Nucleus accumbens (tissue), 56 donors: ENCODE measurements at regions not wholly inside any gene's neighbourhood (a gene's known extent, or its start where the extent isn't known, plus 50 kb on each side); places are given as distances from the start of the nearest gene placed in this dataset.
"Not testable (repeated sequence)": the region's sequence is repeated elsewhere in the genome, so short reads cannot be mapped to it uniquely, and the experiment has no call there.

Experiments
- DNase-seq, 56 donors: peaks; one replicate each; lab custom pipeline; 2025; lab: John Stamatoyannopoulos, UW

GRCh38 chr4:152200511-152201333 lies 335.2 kb downstream of the FBXW7 start:
- DNase-seq, result no peak

DNA sequence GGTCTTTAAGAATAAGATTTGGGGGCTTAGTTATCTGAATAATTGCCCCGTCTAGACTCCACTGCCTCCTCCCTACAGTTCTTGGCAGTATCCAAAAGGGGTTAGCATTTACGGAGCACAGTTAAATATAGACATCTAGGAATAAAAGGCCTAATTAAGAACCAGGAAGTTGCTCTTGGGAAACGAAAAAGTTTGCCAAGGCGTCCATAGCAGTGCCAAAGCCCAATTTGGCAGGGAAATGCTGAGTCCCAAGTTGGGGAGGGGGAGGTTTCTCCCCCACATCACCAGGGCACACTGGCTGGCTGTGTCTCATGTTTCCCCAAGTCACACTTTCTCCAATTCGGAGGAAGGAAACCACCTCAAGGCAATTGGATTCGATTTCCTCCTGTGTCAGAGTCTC lies 338.7 kb downstream of the FBXW7 start:
- peak in 33 of 56 donors; percentile 1 to 69 (median 18) for DNase-seq

DNA sequence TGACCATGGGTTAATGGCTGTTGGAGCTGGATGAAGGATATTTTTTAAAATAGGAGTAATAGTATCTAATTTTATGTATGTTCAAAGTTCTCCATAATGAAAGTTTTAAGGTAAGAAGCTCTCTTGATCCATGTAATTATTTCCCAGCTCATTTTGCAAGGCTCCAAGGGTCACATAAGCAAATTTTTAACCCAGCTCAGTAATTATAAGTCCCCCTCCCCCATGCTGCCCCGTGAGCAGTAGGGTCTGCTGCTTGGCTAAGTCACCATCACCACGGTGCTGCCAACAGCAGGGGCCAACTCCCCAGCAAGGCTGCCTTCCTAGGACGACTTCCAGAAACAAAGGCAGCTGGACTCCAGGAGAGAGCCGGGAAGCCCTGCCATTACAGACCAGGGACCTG lies 340.0 kb downstream of the FBXW7 start:
- DNase-seq, result peak in 11 of 56 donors; percentile 2 to 31 (median 4)

DNA sequence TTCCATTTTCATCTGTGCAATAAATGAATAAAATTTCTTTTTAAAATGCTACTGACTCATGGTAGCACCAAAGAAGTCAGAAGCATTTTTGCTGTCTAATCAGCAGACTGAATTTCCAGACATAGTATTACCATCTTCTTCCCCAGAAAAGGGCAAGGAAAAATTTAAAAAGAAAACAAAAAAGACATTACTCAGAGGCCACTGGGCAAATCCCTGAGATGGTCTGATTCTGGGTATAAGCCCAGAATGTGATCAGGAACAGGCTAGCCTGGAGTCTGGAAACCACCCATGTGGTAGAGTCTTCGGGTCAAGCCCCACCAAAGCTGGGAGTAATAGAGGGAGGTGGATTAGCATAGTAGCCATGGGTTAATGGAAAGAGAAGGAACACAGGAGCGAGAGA lies 342.8 kb downstream of the FBXW7 start:
- no peak for DNase-seq

DNA sequence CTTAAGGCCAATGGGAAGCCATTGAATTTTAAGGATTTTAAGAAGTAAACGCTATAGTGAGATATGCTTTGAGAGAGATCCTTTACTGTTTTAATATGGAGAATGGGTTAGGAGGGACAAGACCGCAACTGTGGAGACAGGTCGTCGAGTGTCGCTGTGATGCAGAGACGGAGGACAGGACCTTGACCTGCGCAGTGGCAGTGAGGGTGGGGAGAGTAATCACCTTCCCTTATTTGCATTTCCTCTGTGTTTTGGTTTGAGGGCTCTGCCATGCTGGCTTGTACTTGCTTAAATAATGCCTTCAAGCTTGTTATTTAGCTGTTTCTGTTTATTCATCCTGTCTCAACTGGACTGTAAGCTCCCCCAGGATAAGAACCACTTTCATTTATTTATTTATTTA lies 345.0 kb downstream of the FBXW7 start:
- no peak for DNase-seq

DNA sequence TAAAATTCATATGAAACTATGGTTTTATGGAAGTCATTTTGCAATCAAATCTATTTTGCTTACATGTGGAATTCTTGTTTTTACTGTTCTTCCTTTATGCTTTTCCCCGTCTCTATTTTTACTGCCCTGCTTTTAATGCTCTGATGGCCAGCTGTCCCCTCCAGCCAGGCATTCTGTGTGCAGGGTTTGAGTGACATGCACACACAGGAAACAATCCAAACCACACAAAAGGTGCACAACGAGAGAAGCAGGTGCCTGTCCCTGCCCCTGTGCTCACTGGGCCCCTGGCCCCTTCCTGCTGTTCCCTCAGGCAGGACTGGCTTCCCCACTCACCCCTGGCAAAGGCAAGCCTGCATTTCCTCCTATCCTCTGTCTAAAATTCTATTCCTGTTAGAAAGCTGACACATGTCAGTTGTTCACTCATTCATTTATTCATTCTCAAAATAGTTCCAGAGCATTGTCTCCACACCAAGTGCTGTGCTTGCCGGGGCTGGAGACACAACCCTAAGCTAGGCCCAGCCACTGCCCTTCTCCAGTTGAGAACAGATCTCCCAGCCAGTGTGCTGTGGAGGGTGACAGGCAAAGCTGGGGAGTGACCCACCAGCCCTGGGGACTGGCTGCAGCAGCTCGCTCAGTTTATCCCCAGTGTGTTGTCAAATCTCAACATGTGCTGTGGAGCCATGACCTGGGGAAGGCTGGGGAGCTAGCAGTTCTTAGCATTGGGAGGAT lies 346.3 kb downstream of the FBXW7 start:
- DNase-seq, result no peak

- DNase-seq, result no peak
These were observed 347.1 kb downstream of the FBXW7 start for GRCh38 chr4:152188801-152189200.

GRCh38 chr4:152187693-152188092 lies 348.2 kb downstream of the FBXW7 start:
- DNase-seq, result no peak

DNA sequence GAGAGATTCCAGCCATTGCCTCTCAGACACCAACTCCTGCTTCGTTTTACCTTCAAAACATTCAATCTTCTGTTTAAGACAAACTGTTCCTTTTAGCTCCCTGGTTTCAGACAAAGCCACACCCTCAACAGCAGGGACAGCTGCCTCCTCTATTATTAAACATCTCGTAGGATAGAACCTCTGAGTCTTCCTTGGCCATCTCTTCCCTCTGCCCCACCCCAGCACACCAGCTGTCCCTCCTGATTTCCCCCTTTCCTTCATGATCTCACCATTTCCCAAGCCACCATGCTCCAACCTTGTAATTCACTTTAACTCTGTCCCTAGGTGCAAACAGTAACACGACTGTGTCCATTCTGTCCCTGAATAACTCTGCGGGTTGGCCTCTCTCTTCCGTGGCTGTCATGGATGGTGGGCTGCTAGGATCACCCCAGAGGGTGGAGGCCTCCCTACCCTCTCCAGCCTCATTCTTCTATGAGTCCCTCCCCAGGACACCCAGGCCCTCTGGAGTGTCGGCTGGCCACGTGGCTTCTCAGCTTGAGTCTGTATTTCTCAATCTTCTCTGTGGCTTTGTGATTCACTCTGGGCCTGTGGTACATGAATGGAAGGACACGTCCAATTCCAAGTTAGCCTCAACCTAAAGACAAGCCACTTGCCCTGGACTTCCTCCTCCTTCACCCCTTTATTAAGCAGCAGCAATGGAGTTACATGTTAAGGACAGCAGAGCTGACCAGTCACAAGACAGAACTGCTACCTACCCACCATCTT lies 349.9 kb downstream of the FBXW7 start:
- no peak for DNase-seq

GRCh38 chr4:152181150-152181549 lies 354.7 kb downstream of the FBXW7 start:
- no peak for DNase-seq

- DNase-seq, result no peak
These were observed 355.5 kb downstream of the FBXW7 start for GRCh38 chr4:152180369-152180768.

- DNase-seq, result not testable (repeated sequence)
These were observed 358.4 kb downstream of the FBXW7 start for GRCh38 chr4:152177538-152177937.

- DNase-seq, result no peak
These were observed 359.2 kb downstream of the FBXW7 start for GRCh38 chr4:152176627-152177214.

DNA sequence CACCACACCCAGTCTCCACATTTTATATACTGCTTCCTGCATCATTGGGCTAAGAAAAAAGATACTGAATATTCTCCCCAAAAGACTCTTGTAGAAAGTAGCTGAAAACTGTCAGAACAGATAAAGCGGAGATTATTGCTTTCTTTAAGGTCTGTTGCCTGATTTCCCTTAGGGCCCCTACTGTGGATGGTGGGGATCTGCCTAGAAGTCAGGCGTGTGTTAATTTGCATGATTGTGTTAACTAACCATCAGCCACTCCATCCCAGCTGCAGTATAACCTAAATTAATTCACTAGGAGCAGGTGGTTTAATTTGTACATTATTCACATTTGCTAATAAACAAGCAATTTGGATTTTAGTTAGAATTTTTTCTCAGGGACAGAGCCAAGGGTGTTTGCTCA lies 360.3 kb downstream of the FBXW7 start:
- DNase-seq, result no peak

- DNase-seq, result no peak
These were observed 363.7 kb downstream of the FBXW7 start for GRCh38 chr4:152172146-152172545.

- DNase-seq, result no peak
These were observed 364.3 kb downstream of the FBXW7 start for GRCh38 chr4:152171556-152171955.

- no peak for DNase-seq
These were observed 366.2 kb downstream of the FBXW7 start for GRCh38 chr4:152169683-152170082.

GRCh38 chr4:152168987-152169616 lies 366.8 kb downstream of the FBXW7 start:
- no peak for DNase-seq

DNA sequence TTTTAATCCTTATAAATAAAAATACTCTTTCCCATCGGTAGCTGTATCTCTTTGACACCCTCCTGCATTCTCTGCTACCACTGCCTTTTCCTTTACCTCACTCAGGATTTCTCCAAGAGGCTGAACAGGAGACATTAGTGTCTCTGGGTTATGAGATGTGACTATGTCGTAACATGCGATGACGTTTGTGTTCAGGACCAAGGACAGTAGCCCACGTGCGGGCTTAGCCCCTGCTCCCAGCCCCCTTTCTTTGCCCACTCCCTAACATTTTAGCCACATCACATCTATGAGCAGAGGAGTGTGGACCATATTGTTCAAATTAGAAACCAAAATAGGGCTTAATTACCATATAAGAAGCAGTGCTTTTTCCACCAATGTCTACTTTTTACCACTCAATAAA lies 369.3 kb downstream of the FBXW7 start:
- no peak for DNase-seq

GRCh38 chr4:152165846-152166245 lies 370.0 kb downstream of the FBXW7 start:
- no peak for DNase-seq
